Skeletal muscle satellite cell (primary cell): ENCODE measurements at regions not wholly inside any gene's neighbourhood (a gene's known extent, or its start where the extent isn't known, plus 50 kb on each side); places are given as distances from the start of the nearest gene placed in this dataset.

Source experiments
- H3K27me3 ChIP-seq: 2 replicates; pipeline ENCODE4 v1.7.0; 2013; ENCODE audit warnings: low read length; ENCODE audit not compliant: control insufficient read depth, insufficient read depth
- H3K36me3 ChIP-seq: 2 replicates; pipeline ENCODE4 v1.7.0; 2013; ENCODE audit warnings: mild to moderate bottlenecking, control low read depth, low read length; ENCODE audit not compliant: insufficient read depth
- H3K4me1 ChIP-seq: 2 replicates; pipeline ENCODE4 v1.7.0; 2013; ENCODE audit warnings: low read length; ENCODE audit not compliant: control insufficient read depth, insufficient read depth
- H3K4me2 ChIP-seq: 2 replicates; pipeline ENCODE4 v1.7.0; 2013; ENCODE audit warnings: mild to moderate bottlenecking, low read length
- H3K4me3 ChIP-seq: 2 replicates; pipeline ENCODE4 v1.7.0; 2013; ENCODE audit warnings: low read length
- H3K9ac ChIP-seq: 2 replicates; pipeline ENCODE4 v1.7.0; 2013; ENCODE audit warnings: mild to moderate bottlenecking, low read depth, low read length, moderate library complexity
- H3K9me3 ChIP-seq: replicated peaks from 2 replicates; pipeline ENCODE4 v1.7.0; 2013; ENCODE audit warnings: mild to moderate bottlenecking, control low read depth, low read length

DNA sequence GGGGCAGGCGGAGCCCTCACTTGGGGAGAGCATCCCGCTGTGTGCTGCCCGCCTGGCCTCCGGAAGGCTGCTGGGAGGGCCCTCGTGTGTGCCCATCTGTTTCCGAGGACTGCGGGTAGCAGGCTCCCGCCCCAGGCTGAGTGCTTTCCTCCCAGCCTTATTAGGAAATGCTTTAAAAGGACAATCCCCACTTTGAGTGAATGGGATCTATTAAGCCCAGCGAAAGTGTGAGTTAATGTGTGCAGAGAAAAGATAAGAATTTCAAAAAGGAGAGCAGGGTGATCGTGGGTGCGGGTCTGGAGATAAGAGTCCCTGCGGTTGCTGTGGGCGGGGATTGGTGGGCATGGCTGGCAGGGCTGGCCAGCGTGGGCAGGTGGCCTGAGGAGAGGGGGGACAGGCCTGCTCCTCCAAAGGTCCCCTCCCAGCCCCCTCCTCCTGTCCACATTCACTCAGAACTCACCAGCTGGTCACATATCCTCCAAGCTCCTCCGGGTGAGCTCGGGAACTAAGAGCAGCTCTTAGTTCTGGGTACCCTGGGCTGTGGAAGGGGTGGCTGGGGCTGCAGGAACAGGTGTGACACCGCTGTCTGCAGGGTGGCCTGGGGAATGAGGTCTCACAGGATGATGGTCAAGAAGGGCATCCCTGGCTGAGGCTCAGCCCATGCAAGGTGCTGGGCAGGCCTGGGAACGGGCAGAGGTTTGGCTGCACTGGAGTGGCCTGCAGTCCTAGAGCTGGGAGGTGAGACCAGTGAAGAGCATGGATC is 1260.3 kb downstream of the BRD1 start:
- Histone ChIP-seq H3K36me3 (no peaks in the 10 kb centered on the region), H3K27me3 (no peaks in the 10 kb centered on the region), H3K9ac (no peak overlapping the region), H3K9me3 (peaks cover 31% of the 10 kb centered on the region), H3K4me2 (no peak overlapping the region), H3K4me1 (no peaks in the 10 kb centered on the region), H3K4me3 (no peak overlapping the region)

DNA sequence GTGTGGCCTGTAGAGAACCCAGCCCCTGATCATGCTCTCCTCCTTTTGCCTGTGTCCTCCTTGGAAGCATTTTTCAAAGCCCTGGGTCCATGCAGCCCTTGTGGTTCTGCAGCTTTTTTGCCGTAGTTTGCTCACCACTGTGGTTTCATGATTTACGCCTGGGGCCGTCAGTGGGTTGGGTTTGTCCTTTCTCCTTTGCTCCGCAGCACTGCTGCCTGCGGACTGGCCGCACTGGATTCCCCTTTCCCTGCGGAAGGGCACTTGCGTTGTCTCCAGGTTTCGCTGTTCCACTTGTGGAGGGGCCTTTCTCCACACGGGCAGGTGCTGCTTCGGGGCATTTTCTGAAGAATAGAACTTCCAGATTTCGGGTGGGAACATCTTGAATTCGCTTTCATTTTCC is 1260.9 kb downstream of the BRD1 start:
- H3K4me3 ChIP-seq, result no peak overlapping the region
- no peaks in the 10 kb centered on the region for H3K27me3 ChIP-seq
- no peak overlapping the region for H3K4me2 ChIP-seq
- H3K4me1 ChIP-seq, result no peaks in the 10 kb centered on the region
- no peak overlapping the region for H3K9ac ChIP-seq
- H3K36me3 ChIP-seq, result no peaks in the 10 kb centered on the region
- H3K9me3 ChIP-seq, result peaks cover 31% of the 10 kb centered on the region

DNA sequence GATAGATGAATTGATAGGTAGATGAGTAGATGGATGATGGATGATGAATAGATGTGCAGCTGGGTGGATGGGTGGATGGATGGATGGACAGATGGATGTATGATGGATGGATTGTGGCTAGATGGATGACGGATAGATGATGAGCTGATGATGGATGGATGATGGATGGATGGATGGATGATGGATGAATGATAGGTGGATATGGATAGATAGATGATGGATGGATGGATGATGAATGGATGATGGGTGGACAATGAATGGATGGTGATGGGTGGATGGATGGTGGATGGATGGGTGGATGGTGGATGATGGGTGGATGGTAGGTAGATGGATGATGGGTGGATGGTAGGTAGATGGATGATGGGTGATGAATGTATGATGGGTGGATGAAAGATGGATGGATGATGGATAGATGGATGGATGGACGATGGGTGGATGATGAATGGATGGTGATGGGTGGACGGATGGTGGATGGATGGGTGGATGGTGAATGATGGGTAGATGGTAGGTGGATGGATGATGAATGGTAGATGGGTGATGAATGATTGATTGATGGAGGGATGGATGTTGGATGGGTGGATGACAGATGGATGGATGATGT is 1261.7 kb downstream of the BRD1 start:
- no peak overlapping the region for H3K9ac ChIP-seq
- no peak overlapping the region for H3K4me3 ChIP-seq
- H3K4me1 ChIP-seq, result no peaks in the 10 kb centered on the region
- H3K27me3 ChIP-seq, result no peaks in the 10 kb centered on the region
- H3K9me3 ChIP-seq, result peaks cover 35% of the 10 kb centered on the region
- H3K4me2 ChIP-seq, result no peak overlapping the region
- no peaks in the 10 kb centered on the region for H3K36me3 ChIP-seq

GRCh38 chr22:48564995-48565394 is 1262.7 kb downstream of the BRD1 start:
- peaks cover 32% of the 10 kb centered on the region for H3K9me3 ChIP-seq
- no peak overlapping the region for H3K9ac ChIP-seq
- H3K27me3 ChIP-seq, result no peaks in the 10 kb centered on the region
- H3K4me2 ChIP-seq, result no peak overlapping the region
- H3K4me1 ChIP-seq, result no peaks in the 10 kb centered on the region
- no peak overlapping the region for H3K4me3 ChIP-seq
- H3K36me3 ChIP-seq, result no peaks in the 10 kb centered on the region

- Histone ChIP-seq H3K4me1 (no peaks in the 10 kb centered on the region), H3K27me3 (no peaks in the 10 kb centered on the region)
Observed at GRCh38 chr22:48563966-48564330, 1263.7 kb downstream of the BRD1 start.

GRCh38 chr22:48563118-48563965 is 1264.3 kb downstream of the BRD1 start:
- Histone ChIP-seq H3K4me1 (no peaks in the 10 kb centered on the region), H3K4me2 (no peak overlapping the region), H3K9ac (no peak overlapping the region), H3K27me3 (no peaks in the 10 kb centered on the region), H3K4me3 (no peak overlapping the region), H3K9me3 (peaks cover 34% of the 10 kb centered on the region), H3K36me3 (no peaks in the 10 kb centered on the region)

More at GRCh38 chr22:48563966-48564330, 1263.7 kb downstream of the BRD1 start:
- Histone ChIP-seq H3K4me2 (no peak overlapping the region), H3K4me3 (no peak overlapping the region), H3K9me3 (peaks cover 34% of the 10 kb centered on the region), H3K9ac (no peak overlapping the region), H3K36me3 (no peaks in the 10 kb centered on the region)

GRCh38 chr22:48561676-48562075 is 1266.0 kb downstream of the BRD1 start:
- Histone ChIP-seq H3K4me2 (no peak overlapping the region), H3K4me1 (no peaks in the 10 kb centered on the region), H3K9me3 (peaks cover 35% of the 10 kb centered on the region), H3K27me3 (no peaks in the 10 kb centered on the region), H3K9ac (no peak overlapping the region), H3K36me3 (no peaks in the 10 kb centered on the region), H3K4me3 (no peak overlapping the region)

DNA sequence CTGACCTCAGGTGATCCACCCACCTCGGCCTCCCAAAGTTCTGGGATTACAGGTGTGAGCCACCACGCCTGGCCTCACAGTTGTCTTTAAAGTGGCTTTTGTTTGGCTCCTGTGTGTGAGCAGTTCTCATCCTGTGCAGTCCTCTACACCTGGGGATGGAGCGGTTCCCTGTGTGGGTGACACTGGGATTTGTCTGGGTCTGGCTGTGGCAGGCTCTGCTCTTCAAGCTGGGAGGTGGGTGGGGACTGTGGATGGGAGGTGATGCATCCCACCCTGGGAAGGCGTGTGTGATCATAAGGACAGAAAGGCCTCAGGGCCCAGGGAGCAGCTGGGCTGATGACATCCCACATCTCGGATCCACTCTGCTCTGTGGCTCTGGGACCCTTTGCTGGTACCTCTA is 1266.8 kb downstream of the BRD1 start:
- Histone ChIP-seq H3K9me3 (peaks cover 33% of the 10 kb centered on the region), H3K4me2 (no peak overlapping the region), H3K4me1 (no peaks in the 10 kb centered on the region), H3K36me3 (no peaks in the 10 kb centered on the region), H3K4me3 (no peak overlapping the region), H3K27me3 (no peaks in the 10 kb centered on the region), H3K9ac (no peak overlapping the region)

DNA sequence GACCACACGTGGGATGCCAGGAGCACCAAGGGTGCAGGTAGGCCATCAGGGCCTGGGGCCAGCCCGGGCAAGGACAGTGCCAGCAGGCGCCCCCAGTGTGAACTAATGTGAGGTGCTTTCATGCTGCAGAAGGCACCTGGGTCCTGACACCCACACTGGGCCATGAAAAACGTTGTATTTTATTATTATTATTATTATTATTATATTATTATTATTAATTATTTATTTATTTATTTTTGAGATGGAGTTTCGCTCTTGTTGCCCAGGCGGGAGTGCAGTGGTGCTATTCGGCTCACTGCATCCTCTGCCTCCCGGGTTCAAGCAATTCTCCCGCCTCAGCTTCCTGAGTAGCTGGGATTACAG is 1267.3 kb downstream of the BRD1 start:
- Histone ChIP-seq H3K9ac (no peak overlapping the region), H3K4me3 (no peak overlapping the region), H3K27me3 (no peaks in the 10 kb centered on the region), H3K4me1 (no peaks in the 10 kb centered on the region), H3K4me2 (no peak overlapping the region), H3K36me3 (no peaks in the 10 kb centered on the region), H3K9me3 (peaks cover 29% of the 10 kb centered on the region)

DNA sequence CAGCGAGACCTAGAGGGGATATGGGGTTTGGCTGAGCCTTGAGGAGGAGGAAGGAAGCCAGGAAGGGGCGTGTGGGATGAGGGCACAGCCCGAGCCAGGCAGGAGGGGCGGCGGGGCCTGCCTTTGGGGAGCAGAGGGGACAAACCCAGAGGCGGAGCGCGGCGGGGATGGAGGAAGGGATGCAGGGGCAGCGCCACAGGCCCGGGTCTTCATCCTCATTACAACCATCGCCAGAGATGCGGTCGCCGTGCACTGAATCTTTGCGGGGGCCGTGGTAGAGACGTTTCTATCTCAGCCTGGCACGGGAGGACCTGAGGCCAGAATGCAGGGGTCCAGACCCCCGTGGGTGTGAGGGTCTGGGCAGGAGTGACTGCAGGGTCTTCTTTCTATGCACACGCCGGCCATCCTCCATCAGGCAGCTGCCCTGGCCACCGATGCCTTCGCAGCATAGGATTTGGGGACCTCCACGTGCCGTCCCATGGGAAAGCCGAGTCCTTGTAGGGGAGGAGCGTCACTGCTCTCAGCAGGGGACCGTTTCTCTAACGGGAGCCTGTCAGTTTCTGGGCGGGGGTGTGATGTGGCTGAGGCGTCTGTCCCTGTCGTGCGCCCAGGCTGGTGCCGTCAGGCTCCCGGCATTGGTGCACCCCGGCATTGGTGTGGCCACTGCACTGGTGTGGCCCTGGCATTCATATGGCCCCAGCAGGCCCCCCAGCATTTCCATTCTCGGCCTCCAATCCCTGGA is 1267.9 kb downstream of the BRD1 start:
- Histone ChIP-seq H3K36me3 (no peaks in the 10 kb centered on the region), H3K4me1 (no peaks in the 10 kb centered on the region), H3K4me2 (no peak overlapping the region), H3K9ac (no peak overlapping the region), H3K27me3 (no peaks in the 10 kb centered on the region), H3K9me3 (peaks cover 25% of the 10 kb centered on the region), H3K4me3 (no peak overlapping the region)
